Stomach (tissue), 4 donors: ENCODE measurements at regions not wholly inside any gene's neighbourhood (a gene's known extent, or its start where the extent isn't known, plus 50 kb on each side); places are given as distances from the start of the nearest gene placed in this dataset.

ENCODE experiments used
- CTCF ChIP-seq, 7 experiments: fragments of 450-650 bp in 4 of 7; fragments of 200-600 bp in 3 of 7; sonication (generic) in 3 of 7; IDR thresholded peaks; one replicate each; pipeline ENCODE4 v1.5.1; 2016 to 2019; ENCODE audit warnings: antibody characterized with exemption in 7 of 7, control low read depth in 2 of 7, mild to moderate bottlenecking in 1 of 7
- EP300 ChIP-seq: sonication (generic); formaldehyde crosslinking; IDR thresholded peaks from one replicate; pipeline ENCODE4 v1.6.1; 2017; ENCODE audit warnings: antibody characterized with exemption
- POLR2A ChIP-seq, 4 donors: fragments of 450-650 bp; IDR thresholded peaks; one replicate each; pipeline ENCODE4 v1.6.1; 2016; ENCODE audit warnings: antibody characterized with exemption in 4 of 4, control low read depth in 2 of 4, mild to moderate bottlenecking in 1 of 4, moderate library complexity in 1 of 4
- POLR2AphosphoS5 ChIP-seq, 3 donors: sonication (generic); formaldehyde crosslinking; IDR thresholded peaks; one replicate each; pipeline ENCODE4 v1.6.1; 2016; ENCODE audit warnings: antibody characterized with exemption in 3 of 3

GRCh38 chr1:55636696-55637095 lies 421.5 kb upstream of the USP24 start:
- TF ChIP-seq CTCF (IDR thresholded peaks at IDR 0.05) (no peak), POLR2AphosphoS5 (IDR thresholded peaks at IDR 0.05) (no peak), POLR2A (IDR thresholded peaks at IDR 0.05) (no peak), EP300 (no peak)
